ENCODE measurements at regions not wholly inside any gene's neighbourhood (a gene's known extent, or its start where the extent isn't known, plus 50 kb on each side); places are given as distances from the start of the nearest gene placed in this dataset.
A peak's percentile ranks its signal among the peaks of the same experiment; 100 is the strongest.
"Not testable (repeated sequence)": the region's sequence is repeated elsewhere in the genome, so short reads cannot be mapped to it uniquely, and the experiment has no call there.

- no peak for DNase-seq (ENCODE audit: low spot score)
Measured at GRCh38 chr6:156197513-156197912, 579.7 kb upstream of the ARID1B start.

- no peak for DNase-seq (ENCODE audit: low spot score)
Measured at GRCh38 chr6:156194981-156195380, 582.2 kb upstream of the ARID1B start.

- DNase-seq (ENCODE audit: low spot score): no peak
Measured at GRCh38 chr6:156193381-156193780, 583.8 kb upstream of the ARID1B start.

GRCh38 chr6:156191895-156192294 lies 585.3 kb upstream of the ARID1B start:
- no peak for DNase-seq (ENCODE audit: low spot score)

- not testable (repeated sequence) for DNase-seq (ENCODE audit: low spot score)
Measured at GRCh38 chr6:156191390-156191789, 585.8 kb upstream of the ARID1B start.

GRCh38 chr6:156190270-156190669 lies 586.9 kb upstream of the ARID1B start:
- DNase-seq (ENCODE audit: low spot score): no peak

- DNase-seq (ENCODE audit: low spot score): no peak
Measured at GRCh38 chr6:156189714-156190113, 587.5 kb upstream of the ARID1B start.

- no peak for DNase-seq (ENCODE audit: low spot score)
Measured at GRCh38 chr6:156189195-156189594, 588.0 kb upstream of the ARID1B start.

GRCh38 chr6:156185113-156185512 lies 592.1 kb upstream of the ARID1B start:
- no peak for DNase-seq (ENCODE audit: low spot score)

GRCh38 chr6:156183678-156184077 lies 593.5 kb upstream of the ARID1B start:
- no peak for DNase-seq (ENCODE audit: low spot score)

GRCh38 chr6:156182356-156182755 lies 594.8 kb upstream of the ARID1B start:
- DNase-seq (ENCODE audit: low spot score): no peak

GRCh38 chr6:156181506-156181905 lies 595.7 kb upstream of the ARID1B start:
- no peak for DNase-seq (ENCODE audit: low spot score)

- peak; percentile 20 for DNase-seq (ENCODE audit: low spot score)
Measured at GRCh38 chr6:156175971-156176421, 601.2 kb upstream of the ARID1B start.

- DNase-seq (ENCODE audit: low spot score): no peak
Measured at GRCh38 chr6:156175433-156175832, 601.7 kb upstream of the ARID1B start.

GRCh38 chr6:156174031-156174890 lies 602.9 kb upstream of the ARID1B start:
- DNase-seq (ENCODE audit: low spot score): no peak

GRCh38 chr6:156169371-156169770 lies 607.8 kb upstream of the ARID1B start:
- DNase-seq (ENCODE audit: low spot score): no peak

- no peak for DNase-seq (ENCODE audit: low spot score)
Measured at GRCh38 chr6:156167625-156168071, 609.5 kb upstream of the ARID1B start.

- no peak for DNase-seq (ENCODE audit: low spot score)
Measured at GRCh38 chr6:156167016-156167624, 610.1 kb upstream of the ARID1B start.

GRCh38 chr6:156166093-156166492 lies 611.1 kb upstream of the ARID1B start:
- no peak for DNase-seq (ENCODE audit: low spot score)

- no peak for DNase-seq (ENCODE audit: low spot score)
Measured at GRCh38 chr6:156164701-156165452, 612.3 kb upstream of the ARID1B start.

- no peak for DNase-seq (ENCODE audit: low spot score)
Measured at GRCh38 chr6:156163311-156163710, 613.9 kb upstream of the ARID1B start.

- DNase-seq (ENCODE audit: low spot score): no peak
Measured at GRCh38 chr6:156161471-156161870, 615.7 kb upstream of the ARID1B start.
